HCT116 (cell line): ENCODE measurements at regions not wholly inside any gene's neighbourhood (a gene's known extent, or its start where the extent isn't known, plus 50 kb on each side); places are given as distances from the start of the nearest gene placed in this dataset.

Experiments
- ATAC-seq: fragments of 200-7000 bp; cut with Tn5 transposase; 2 replicates; pipeline ENCODE4 v1.9.1; 2020; ENCODE audit warnings: mild to moderate bottlenecking, moderate library complexity
- BruUV-seq: library from RNA; stranded (reverse); fragments of 400-500 nt; replicated peaks from 2 replicates; lab custom pipeline; 2021; lab: Mats Ljungman, UMichigan
- CTCF ChIA-PET: fragments of 300-600 bp; sonication (Branson Sonifier 250); formaldehyde crosslinking; loops from one replicate; lab custom pipeline; 2021; ENCODE audit warnings: antibody characterized with exemption; lab: Charles Lee
- POLR2A ChIA-PET: fragments of 300-600, 350-600 bp; sonication (Branson Sonifier 250); formaldehyde crosslinking; loops from one replicate; lab custom pipeline; 2021; ENCODE audit warnings: antibody characterized with exemption; lab: Charles Lee
- RAD21 ChIA-PET, 2 experiments: fragments of 300-600 bp; sonication (Branson Sonifier 250); formaldehyde crosslinking; loops; one replicate each; lab custom pipeline; 2023; ENCODE audit warnings: low total read pairs in 2 of 2; ENCODE audit not compliant: uncharacterized antibody in 2 of 2, unreplicated experiment in 2 of 2, low non-redundant PET in 1 of 2; lab: Charles Lee
- DNase-seq: peaks from one replicate; pipeline ENCODE4 v3.0.0-alpha.2; 2010; ENCODE audit warnings: low read depth, low spot score
- H2AFZ ChIP-seq: fragments of 200-600 bp; shearing (Covaris generic), sonication (generic); 2 replicates; pipeline ENCODE4 v1.6.1; 2017; ENCODE audit warnings: low read depth, mixed run types, mixed read lengths, antibody characterized with exemption, low read length; ENCODE audit not compliant: poor library complexity, severe bottlenecking
- H3K27ac ChIP-seq: 2 replicates; pipeline ENCODE4 v1.5.1; 2012; ENCODE audit warnings: low read depth, low read length
- H3K27me3 ChIP-seq: fragments of 200-600 bp; sonication (generic); 2 replicates; pipeline ENCODE4 v1.6.1; 2016; ENCODE audit warnings: mixed run types, low read length, mixed read lengths; ENCODE audit not compliant: insufficient read depth
- H3K36me3 ChIP-seq, 2 experiments: fragments of 200-500 bp in 1 of 2; fragments of 200-600 bp in 1 of 2; sonication (Bioruptor generic) in 1 of 2; sonication (generic) in 1 of 2; 2 replicates each; pipeline versions ENCODE4 v1.5.1 to v1.6.1; 2014 to 2016; ENCODE audit warnings: low read length in 2 of 2, inconsistent platforms in 1 of 2, mixed read lengths in 1 of 2, mixed run types in 1 of 2; ENCODE audit not compliant: insufficient read depth in 2 of 2, control insufficient read depth in 1 of 2
- H3K4me1 ChIP-seq, 2 experiments: fragments of 200-600 bp in 1 of 2; sonication (generic) in 1 of 2; 2 replicates each; pipeline versions ENCODE4 v1.5.1 to v1.6.1; 2012 to 2017; ENCODE audit warnings: low read length in 2 of 2, inconsistent platforms in 1 of 2, mild to moderate bottlenecking in 1 of 2, mixed read lengths in 1 of 2, mixed run types in 1 of 2, moderate library complexity in 1 of 2; ENCODE audit not compliant: insufficient read depth in 2 of 2, control insufficient read depth in 1 of 2
- H3K4me2 ChIP-seq: fragments of 200-600 bp; sonication (generic); 2 replicates; pipeline ENCODE4 v1.6.1; 2017; ENCODE audit warnings: mixed run types, low read length, mixed read lengths
- H3K4me3 ChIP-seq, 2 experiments: fragments of 200-600 bp in 1 of 2; sonication (generic) in 1 of 2; replicated peaks in 1 of 2; 2 replicates each; pipeline ENCODE4 v1.5.1; 2011 to 2016; ENCODE audit warnings: low read length in 2 of 2, control low read depth in 1 of 2, low read depth in 1 of 2, mild to moderate bottlenecking in 1 of 2, mixed read lengths in 1 of 2, mixed run types in 1 of 2
- H3K79me2 ChIP-seq: fragments of 200-600 bp; sonication (generic); 2 replicates; pipeline ENCODE4 v1.6.1; 2017; ENCODE audit warnings: mild to moderate bottlenecking, mixed run types, low read length, moderate library complexity, mixed read lengths; ENCODE audit not compliant: insufficient read depth
- H3K9ac ChIP-seq: fragments of 200-600 bp; sonication (generic); 2 replicates; pipeline ENCODE4 v1.6.1; 2016; ENCODE audit warnings: low read length, mixed read lengths
- H3K9me2 ChIP-seq: fragments of 200-600 bp; sonication (generic), shearing (Covaris generic); 2 replicates; pipeline ENCODE4 v1.6.1; 2017; ENCODE audit warnings: mixed run types, mild to moderate bottlenecking, moderate library complexity; ENCODE audit not compliant: insufficient read depth
- H3K9me3 ChIP-seq, 2 experiments: fragments of 200-500 bp in 1 of 2; fragments of 200-600 bp in 1 of 2; sonication (Bioruptor generic) in 1 of 2; sonication (generic) in 1 of 2; 2 replicates each; pipeline ENCODE4 v1.6.1; 2014 to 2017; ENCODE audit warnings: low read length in 2 of 2, mixed read lengths in 2 of 2, inconsistent platforms in 1 of 2, low read depth in 1 of 2, mild to moderate bottlenecking in 1 of 2, mixed run types in 1 of 2, moderate library complexity in 1 of 2; ENCODE audit not compliant: control insufficient read depth in 1 of 2, insufficient read depth in 1 of 2
- H4K20me1 ChIP-seq: fragments of 200-600 bp; sonication (generic), shearing (Covaris generic); 2 replicates; pipeline ENCODE4 v1.6.1; 2017; ENCODE audit warnings: mixed run types, mild to moderate bottlenecking, moderate library complexity; ENCODE audit not compliant: insufficient read depth
- ATF3 ChIP-seq: IDR thresholded peaks from 2 replicates; pipeline ENCODE4 v1.6.1; 2012
- CEBPB ChIP-seq: IDR thresholded peaks from 2 replicates; pipeline ENCODE4 v1.6.1; 2012; ENCODE audit warnings: low read depth
- CTCF ChIP-seq, 3 experiments: fragments of 200-600 bp in 1 of 3; sonication (generic) in 1 of 3; IDR thresholded peaks in 2 of 3; conservative IDR thresholded peaks in 1 of 3; 2 replicates each; pipeline ENCODE4 v1.5.1; 2012 to 2017; ENCODE audit warnings: low read depth in 2 of 3, low read length in 2 of 3, antibody characterized with exemption in 1 of 3, borderline replicate concordance in 1 of 3, control low read depth in 1 of 3, mild to moderate bottlenecking in 1 of 3, mixed read lengths in 1 of 3, mixed run types in 1 of 3, moderate library complexity in 1 of 3; ENCODE audit not compliant: insufficient read depth in 1 of 3
- ELF1 ChIP-seq: IDR thresholded peaks from 2 replicates; pipeline ENCODE4 v1.6.1; 2012; ENCODE audit warnings: low read depth, borderline replicate concordance
- EZH2 ChIP-seq: fragments of 200-600 bp; sonication (generic); IDR thresholded peaks from 2 replicates; pipeline ENCODE4 v1.6.1; 2017; ENCODE audit warnings: antibody characterized with exemption, mixed run types
- EZH2phosphoT487 ChIP-seq: fragments of 200-600 bp; IDR thresholded peaks from 2 replicates; pipeline ENCODE4 v1.6.1; 2018; ENCODE audit warnings: antibody characterized with exemption, borderline replicate concordance
- FOSL1 ChIP-seq: IDR thresholded peaks from 2 replicates; pipeline ENCODE4 v1.6.1; 2012; ENCODE audit warnings: low read depth
- JUND ChIP-seq: IDR thresholded peaks from 2 replicates; pipeline ENCODE4 v1.6.1; 2012
- MAX ChIP-seq: IDR thresholded peaks from 2 replicates; pipeline ENCODE4 v1.6.1; 2012
- POLR2A ChIP-seq: IDR thresholded peaks from 2 replicates; pipeline ENCODE4 v1.7.0; 2011; ENCODE audit warnings: borderline replicate concordance; ENCODE audit not compliant: insufficient read depth, insufficient read length; ENCODE audit errors: extremely low read depth
- POLR2AphosphoS5 ChIP-seq: IDR thresholded peaks from 2 replicates; pipeline ENCODE4 v1.6.1; 2011; ENCODE audit warnings: mild to moderate bottlenecking, low read depth, low read length, moderate library complexity
- REST ChIP-seq: IDR thresholded peaks from 2 replicates; pipeline ENCODE4 v1.6.1; 2012; ENCODE audit warnings: low read depth
- SIN3A ChIP-seq: IDR thresholded peaks from 2 replicates; pipeline ENCODE4 v1.6.1; 2012; ENCODE audit warnings: low read depth
- SP1 ChIP-seq: IDR thresholded peaks from 2 replicates; pipeline ENCODE4 v1.6.1; 2012; ENCODE audit warnings: low read depth
- SRF ChIP-seq: IDR thresholded peaks from 2 replicates; pipeline ENCODE4 v1.6.1; 2012; ENCODE audit warnings: low read depth
- TCF7L2 ChIP-seq: IDR thresholded peaks from 2 replicates; pipeline ENCODE4 v1.7.0; 2011; ENCODE audit warnings: borderline replicate concordance, inconsistent platforms; ENCODE audit not compliant: insufficient read depth, insufficient read length; ENCODE audit errors: extremely low read depth
- YY1 ChIP-seq: IDR thresholded peaks from 2 replicates; pipeline ENCODE4 v1.6.1; 2011; ENCODE audit warnings: low read length, low read depth, moderate library complexity, mild to moderate bottlenecking; ENCODE audit not compliant: insufficient replicate concordance; ENCODE audit errors: extremely low read depth
- ZBTB33 ChIP-seq: IDR thresholded peaks from 2 replicates; pipeline ENCODE4 v1.6.1; 2011; ENCODE audit warnings: mild to moderate bottlenecking, low read length, moderate library complexity; ENCODE audit not compliant: insufficient replicate concordance; ENCODE audit errors: extremely low read depth
- ZFX ChIP-seq: fragments of 450-650 bp; IDR thresholded peaks from 2 replicates; pipeline ENCODE4 v1.6.1; 2017
- ZNF274 ChIP-seq: fragments of 200-500 bp; sonication (Bioruptor generic); IDR thresholded peaks from 2 replicates; pipeline ENCODE4 v1.6.1; 2014; ENCODE audit warnings: mild to moderate bottlenecking, low read depth, low read length, inconsistent platforms
- intact Hi-C: fragments of 100-400 bp; cut with micrococcal nuclease; formaldehyde crosslinking; loops from 2 replicates; pipeline ENCODE4 v1.10.0; 2022

DNA sequence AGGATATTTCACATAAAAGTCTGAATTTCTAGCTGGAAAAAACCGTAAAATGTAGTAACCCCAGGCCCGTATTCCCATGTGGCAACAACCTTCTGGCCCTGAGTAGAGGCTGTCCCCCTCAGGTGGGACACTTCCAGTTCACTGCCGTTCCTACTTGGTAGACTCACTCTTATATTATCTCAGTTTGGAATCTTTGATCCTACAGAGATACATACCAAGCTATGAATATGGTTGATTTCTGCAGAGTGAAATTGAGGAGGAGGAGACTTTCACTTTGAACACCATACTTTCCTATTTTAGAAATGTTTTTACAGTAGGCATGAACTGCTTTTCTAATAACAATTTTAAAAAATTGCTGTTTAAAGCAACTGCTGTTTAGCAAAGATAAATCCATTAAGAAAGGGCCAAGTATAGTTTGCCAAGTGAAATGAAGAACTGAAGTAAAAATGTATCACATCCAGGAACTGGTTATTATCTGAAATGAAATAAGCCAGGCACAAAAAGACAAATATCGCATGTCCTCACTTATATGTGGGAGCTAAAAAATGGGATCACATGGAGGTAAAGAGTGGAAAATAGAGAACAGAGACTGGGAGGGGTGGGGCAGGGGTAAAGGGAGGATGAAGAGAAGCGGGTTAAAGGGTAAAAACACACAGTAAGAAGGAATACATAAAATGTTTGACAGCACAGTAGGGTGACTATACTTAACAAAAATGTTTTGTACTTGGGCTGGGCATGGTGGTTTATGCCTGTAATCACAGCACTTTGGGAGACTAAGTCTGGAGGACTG is 92.8 kb upstream of the METAP2 start:
- Histone ChIP-seq H3K9me3 (no peaks in the 10 kb centered on the region), H3K9me2 (no peaks in the 10 kb centered on the region), H3K79me2 (no peaks in the 10 kb centered on the region), H3K36me3 (no peaks in the 10 kb centered on the region), H2AFZ (no peak overlapping the region), H3K9ac (no peak overlapping the region), H3K4me3 (no peak overlapping the region), H3K27ac (no peak overlapping the region), H3K4me2 (no peak overlapping the region), H3K27me3 (no peaks in the 10 kb centered on the region), H4K20me1 (no peaks in the 10 kb centered on the region), H3K4me1 (no peaks in the 10 kb centered on the region)
- DNase-seq = no peak
- ChIA-PET RAD21 (interaction anchor here in 1 of 2 experiments (0.7 kb wide), 1 partner anchor 78 kb away, joined by 4 read pairs; no protein-coding TSS in a partner anchor), CTCF (no interaction called here), POLR2A (no interaction called here)
- ATAC-seq = no peak
- intact Hi-C loops = no loop called here
- BruUV-seq = no TSS peak
- no peak for TF ChIP-seq ZBTB33
- TF ChIP-seq REST = no peak
- no peak for TF ChIP-seq POLR2A
- TF ChIP-seq CTCF (IDR thresholded peaks at IDR 0.05 in 2 of 3, conservative IDR thresholded peaks at IDR 0.05 in 1 of 3; ENCODE audit: borderline replicate concordance in 1 of 3, insufficient read depth in 1 of 3, low read depth in 2 of 3, low read length in 2 of 3) = no peak
- TF ChIP-seq ZNF274 = no peak
- TF ChIP-seq ZFX = no peak
- TF ChIP-seq EZH2 = no peak
- no peak for TF ChIP-seq ELF1
- TF ChIP-seq SP1 = no peak
- no peak for TF ChIP-seq JUND
- no peak for TF ChIP-seq FOSL1
- TF ChIP-seq YY1 = no peak
- TF ChIP-seq SIN3A = no peak
- no peak for TF ChIP-seq CEBPB
- TF ChIP-seq TCF7L2 = no peak
- TF ChIP-seq EZH2phosphoT487 = no peak
- no peak for TF ChIP-seq POLR2AphosphoS5
- TF ChIP-seq SRF = no peak
- no peak for TF ChIP-seq ATF3
- no peak for TF ChIP-seq MAX
